Mesodermal cell (in vitro differentiated cells): ENCODE measurements at regions not wholly inside any gene's neighbourhood (a gene's known extent, or its start where the extent isn't known, plus 50 kb on each side); places are given as distances from the start of the nearest gene placed in this dataset.
"Not testable (repeated sequence)": the region's sequence is repeated elsewhere in the genome, so short reads cannot be mapped to it uniquely, and the experiment has no call there.

Source experiments
- H3K27ac ChIP-seq: 2 replicates; pipeline ENCODE4 v1.7.0; 2013; ENCODE audit warnings: mild to moderate bottlenecking, low read depth, low read length, moderate library complexity; ENCODE audit not compliant: severe bottlenecking
- H3K36me3 ChIP-seq: 2 replicates; pipeline ENCODE4 v1.7.1; 2013; ENCODE audit warnings: mild to moderate bottlenecking, low read length, moderate library complexity; ENCODE audit not compliant: control insufficient read depth, insufficient read depth
- H3K4me1 ChIP-seq: one replicate; pipeline ENCODE4 v1.7.1; 2013; ENCODE audit warnings: mild to moderate bottlenecking, low read length; ENCODE audit not compliant: insufficient read depth, control insufficient read depth, poor library complexity, severe bottlenecking
- H3K4me3 ChIP-seq: 2 replicates; pipeline ENCODE4 v1.7.0; 2013; ENCODE audit warnings: low read length, control low read depth, mild to moderate bottlenecking; ENCODE audit not compliant: insufficient read depth, poor library complexity, severe bottlenecking; ENCODE audit errors: extremely low read depth
- H3K9me3 ChIP-seq: 2 replicates; pipeline ENCODE4 v1.7.1; 2013; ENCODE audit warnings: mild to moderate bottlenecking, low read length, moderate library complexity; ENCODE audit not compliant: control insufficient read depth
- WGBS, 2 experiments: methylation state at CpG; one replicate each; pipeline ENCODE4 v1.1.5; 2013; ENCODE audit warnings: missing lambda C conversion rate in 2 of 2; ENCODE audit not compliant: insufficient coverage in 2 of 2; 5-methylcytosine and 5-hydroxymethylcytosine counted together

DNA sequence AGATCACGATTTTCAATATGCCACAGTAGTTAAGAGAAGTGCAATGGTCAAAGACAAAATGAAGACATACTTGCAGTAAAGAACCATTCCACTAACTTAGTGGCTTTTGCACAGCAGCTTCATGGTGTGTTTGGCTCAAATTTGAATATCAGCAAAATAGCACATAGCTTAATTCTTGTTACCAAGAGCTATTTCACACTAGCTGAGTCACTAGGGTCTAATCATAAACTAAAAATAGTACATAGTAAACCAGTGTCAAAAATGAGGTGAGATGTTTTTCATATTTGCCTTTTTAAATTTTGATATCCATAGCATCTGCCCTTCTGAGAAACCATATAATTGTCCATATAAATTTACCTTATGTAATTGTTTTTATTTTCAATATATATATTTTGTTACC, 325.0 kb upstream of the LUZP2 start:
- no peak overlapping the region for H3K4me3 ChIP-seq
- no peaks in the 10 kb centered on the region for H3K9me3 ChIP-seq
- no CpG with 5 or more reads among the region's 1 CpG for WGBS, 2 experiments
- H3K27ac ChIP-seq: no peak overlapping the region
- no peaks in the 10 kb centered on the region for H3K4me1 ChIP-seq
- H3K36me3 ChIP-seq: no peaks in the 10 kb centered on the region

DNA sequence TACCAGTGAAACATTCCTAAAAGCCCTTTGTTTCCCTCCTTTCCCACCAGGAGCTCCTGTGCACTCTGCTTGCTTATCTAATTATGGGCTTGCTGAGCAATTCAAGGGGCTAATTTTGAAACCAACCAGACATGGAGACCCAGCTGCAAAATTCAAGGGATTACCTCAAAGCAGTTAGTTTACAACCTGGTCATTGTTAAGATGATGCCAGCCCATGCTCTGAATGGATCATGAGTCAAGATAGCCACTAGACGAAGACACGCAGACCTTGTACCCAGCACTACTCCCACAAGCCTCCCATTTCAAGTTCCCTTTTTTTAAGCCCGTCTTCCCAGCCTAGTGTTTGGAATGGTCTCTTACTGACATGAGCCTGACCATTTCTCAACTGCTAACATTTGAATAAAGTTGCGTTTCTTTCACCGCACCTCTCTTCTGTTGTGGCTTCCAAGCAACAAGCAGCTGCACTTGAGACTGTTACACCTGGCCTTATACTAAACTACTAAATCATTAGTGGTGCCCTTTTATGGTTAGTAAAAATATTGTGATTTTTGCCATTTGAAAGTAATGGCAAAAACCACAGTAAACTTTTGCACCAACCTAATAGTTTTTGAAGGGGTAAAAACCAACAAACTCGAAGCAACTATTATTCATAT, 315.3 kb upstream of the LUZP2 start:
- no peaks in the 10 kb centered on the region for H3K9me3 ChIP-seq
- no peaks in the 10 kb centered on the region for H3K4me1 ChIP-seq
- no peaks in the 10 kb centered on the region for H3K36me3 ChIP-seq
- WGBS, 2 experiments: 95 to 100% methylated on average over 3 to 4 of the region's 6 CpGs
- H3K4me3 ChIP-seq: no peak overlapping the region
- H3K27ac ChIP-seq: no peak overlapping the region

DNA sequence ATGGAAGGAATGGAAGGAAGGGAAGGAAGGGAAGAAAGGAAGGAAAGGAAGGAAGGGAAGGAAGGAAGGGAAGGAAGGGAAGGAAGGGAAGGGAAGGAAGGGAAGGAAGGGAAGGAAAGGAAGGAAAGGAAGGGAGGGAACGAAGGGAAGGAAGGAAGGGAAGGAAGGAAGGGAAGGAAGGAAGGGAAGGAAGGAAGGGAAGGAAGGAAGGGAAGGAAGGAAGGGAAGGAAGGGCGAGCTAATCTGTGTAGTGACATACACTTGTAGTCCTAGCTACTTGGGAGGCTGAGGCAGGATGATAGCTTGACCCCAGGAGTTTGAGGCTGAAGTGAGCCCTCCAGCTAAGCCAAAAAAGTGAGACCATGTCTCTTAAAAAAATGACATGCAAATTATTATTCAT, 311.3 kb upstream of the LUZP2 start:
- not testable (repeated sequence) for H3K4me1 ChIP-seq, H3K27ac ChIP-seq, H3K9me3 ChIP-seq, H3K36me3 ChIP-seq, H3K4me3 ChIP-seq
- 80% methylated on average over 2 of the region's 2 CpGs; no CpG with 5 or more reads in 1 of the 2 experiments for WGBS, 2 experiments

DNA sequence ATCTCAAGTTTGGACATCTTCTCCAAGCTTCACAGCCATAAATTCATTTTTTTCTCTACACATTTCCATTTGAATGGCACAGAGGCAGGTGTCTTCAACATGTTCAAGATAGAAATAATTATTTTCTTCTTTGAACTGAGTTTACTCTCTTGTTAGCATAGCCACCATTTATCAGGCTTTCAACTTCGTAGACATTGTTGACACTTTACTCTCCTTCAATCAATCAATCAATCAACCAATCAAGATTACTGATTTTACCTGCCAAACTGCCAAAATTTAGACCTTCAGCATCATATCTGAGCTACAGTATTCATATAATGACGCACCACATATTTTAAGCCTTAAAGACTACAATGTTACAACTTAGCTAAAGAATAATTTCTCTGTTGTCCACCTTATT, 300.1 kb upstream of the LUZP2 start:
- H3K36me3 ChIP-seq: no peaks in the 10 kb centered on the region
- H3K9me3 ChIP-seq: no peaks in the 10 kb centered on the region
- H3K27ac ChIP-seq: no peak overlapping the region
- no peaks in the 10 kb centered on the region for H3K4me1 ChIP-seq
- no peak overlapping the region for H3K4me3 ChIP-seq
- 71 to 100% methylated on average over 1 of the region's 2 CpGs for WGBS, 2 experiments

DNA sequence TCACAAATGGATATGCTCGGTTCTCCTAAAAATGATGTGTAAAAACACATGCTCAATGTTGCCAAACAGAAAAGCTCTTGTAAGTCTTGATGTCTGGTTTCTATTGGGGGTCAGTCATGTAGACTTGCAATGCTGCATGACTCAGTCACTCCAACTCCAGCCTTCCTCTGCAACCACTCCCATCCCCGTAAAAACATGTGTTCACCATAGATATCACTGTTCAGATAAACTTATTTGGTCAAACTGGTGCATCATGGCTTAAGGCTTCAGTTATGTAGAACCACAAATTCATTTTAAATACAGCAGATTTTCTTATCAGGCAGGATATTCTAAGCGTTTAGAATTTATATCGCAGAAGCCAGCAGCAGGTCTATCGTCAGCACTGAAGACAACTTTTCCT, 298.4 kb upstream of the LUZP2 start:
- H3K4me3 ChIP-seq: no peak overlapping the region
- H3K4me1 ChIP-seq: no peaks in the 10 kb centered on the region
- WGBS, 2 experiments: 100% methylated on average over 2 to 4 of the region's 5 CpGs
- H3K27ac ChIP-seq: no peak overlapping the region
- no peaks in the 10 kb centered on the region for H3K36me3 ChIP-seq
- no peaks in the 10 kb centered on the region for H3K9me3 ChIP-seq

DNA sequence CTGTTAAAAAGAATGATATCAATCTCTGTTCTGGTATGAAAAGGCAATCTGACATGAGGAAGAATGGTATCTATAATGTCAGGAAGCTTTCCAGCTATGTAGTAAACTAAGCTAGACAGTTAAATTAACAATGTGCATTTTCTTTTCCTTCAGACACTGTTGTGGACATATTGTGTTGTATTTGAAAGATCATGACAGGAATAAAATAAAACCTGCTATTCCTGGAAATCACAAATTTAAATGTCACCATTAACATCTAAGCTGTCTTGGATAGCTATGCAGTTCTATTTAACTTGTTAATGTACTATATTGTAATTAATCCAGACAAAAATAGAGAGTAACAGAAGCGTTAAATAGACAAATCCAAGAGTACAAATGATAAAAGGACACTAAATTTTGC, 297.4 kb upstream of the LUZP2 start:
- no CpG with 5 or more reads among the region's 1 CpG for WGBS, 2 experiments
- Histone ChIP-seq H3K27ac (no peak overlapping the region), H3K4me3 (no peak overlapping the region), H3K4me1 (no peaks in the 10 kb centered on the region), H3K36me3 (no peaks in the 10 kb centered on the region), H3K9me3 (no peaks in the 10 kb centered on the region)

DNA sequence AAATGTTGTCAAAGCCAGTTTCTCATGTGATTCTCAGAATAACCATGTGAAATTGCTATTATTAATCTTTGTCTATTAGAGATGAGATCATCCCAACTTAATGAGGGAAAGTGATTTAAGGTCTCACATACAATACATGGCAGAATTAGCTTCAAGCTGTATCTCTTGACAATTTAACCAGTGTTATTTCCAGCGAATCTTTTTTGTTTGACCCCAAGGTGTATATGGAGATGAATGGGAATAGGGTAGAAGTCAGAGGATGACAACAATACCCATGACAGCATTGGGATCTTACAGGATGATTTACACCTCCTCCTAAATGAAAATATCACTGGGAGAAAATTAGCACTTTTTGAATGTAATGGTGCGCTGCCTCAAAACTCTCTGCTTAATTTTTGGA, 290.8 kb upstream of the LUZP2 start:
- WGBS, 2 experiments: no CpG with 5 or more reads among the region's 2 CpGs
- Histone ChIP-seq H3K4me1 (no peaks in the 10 kb centered on the region), H3K27ac (no peak overlapping the region), H3K4me3 (no peak overlapping the region), H3K9me3 (no peaks in the 10 kb centered on the region), H3K36me3 (no peaks in the 10 kb centered on the region)

DNA sequence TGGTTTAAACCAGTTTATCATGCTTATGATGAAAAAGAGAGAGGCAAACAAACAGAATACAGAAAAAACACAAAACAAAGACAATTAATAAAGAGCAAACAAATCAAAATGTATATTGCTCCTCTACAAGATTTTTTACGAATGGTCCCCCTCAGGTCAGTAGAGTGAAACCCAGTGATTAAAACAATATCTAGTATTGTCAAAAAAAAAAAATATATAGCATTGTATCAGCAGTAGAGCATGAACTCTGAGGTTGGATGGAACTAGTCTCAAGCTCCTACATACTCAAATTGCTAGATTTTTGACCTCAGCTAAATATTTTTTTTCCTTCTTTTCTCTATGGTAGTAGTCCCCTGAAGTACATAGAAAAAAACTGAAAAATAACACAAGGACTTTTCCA, 290.3 kb upstream of the LUZP2 start:
- no peak overlapping the region for H3K27ac ChIP-seq
- H3K36me3 ChIP-seq: no peaks in the 10 kb centered on the region
- no peak overlapping the region for H3K4me3 ChIP-seq
- no peaks in the 10 kb centered on the region for H3K9me3 ChIP-seq
- no CpG with 5 or more reads among the region's 1 CpG for WGBS, 2 experiments
- no peaks in the 10 kb centered on the region for H3K4me1 ChIP-seq

DNA sequence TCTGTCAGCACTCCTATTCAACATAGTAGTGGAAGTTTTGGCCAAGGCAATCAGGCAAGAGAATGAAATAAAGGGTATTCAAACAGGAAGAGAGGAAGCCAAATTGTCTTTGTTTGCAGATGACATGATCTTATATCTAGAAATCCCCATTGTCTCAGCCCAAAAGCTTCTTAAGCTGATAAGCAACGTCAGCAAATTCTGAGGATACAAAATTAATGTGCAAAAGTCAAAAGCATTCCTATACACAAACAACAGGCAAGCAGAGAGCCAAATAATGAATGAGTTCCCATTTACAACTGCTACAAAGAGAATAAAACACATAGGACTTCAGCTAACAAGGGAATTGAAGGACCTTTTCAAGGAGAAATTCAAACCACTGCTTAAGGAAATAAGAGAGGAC, 280.4 kb upstream of the LUZP2 start:
- 100% methylated on average over 1 of the region's 1 CpG for WGBS, 2 experiments
- Histone ChIP-seq H3K27ac (no peak overlapping the region), H3K9me3 (no peaks in the 10 kb centered on the region), H3K4me3 (no peak overlapping the region), H3K36me3 (no peaks in the 10 kb centered on the region), H3K4me1 (no peaks in the 10 kb centered on the region)

DNA sequence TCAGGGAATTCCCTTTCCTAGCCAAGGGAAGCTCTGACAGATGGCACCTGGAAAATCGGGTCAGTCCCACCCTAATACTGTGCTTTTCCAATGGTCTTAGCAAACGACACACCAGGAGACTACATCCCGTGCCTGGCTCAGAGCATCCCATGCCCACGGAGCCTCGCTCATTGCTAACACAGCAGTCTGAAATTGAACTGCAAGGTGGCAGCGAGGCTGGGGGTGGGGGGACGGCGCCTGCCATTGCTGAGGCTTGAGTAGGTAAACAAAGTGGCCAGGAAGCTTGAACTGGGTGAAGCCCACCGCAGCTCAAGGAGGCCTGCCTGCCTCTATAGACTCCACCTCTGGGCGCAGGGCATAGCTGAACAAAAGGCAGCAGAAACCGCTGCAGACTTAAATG, 279.5 kb upstream of the LUZP2 start:
- H3K4me3 ChIP-seq, H3K27ac ChIP-seq, H3K9me3 ChIP-seq, H3K4me1 ChIP-seq, H3K36me3 ChIP-seq: not testable (repeated sequence)
- WGBS, 2 experiments: 95 to 97% methylated on average over 8 of the region's 11 CpGs

DNA sequence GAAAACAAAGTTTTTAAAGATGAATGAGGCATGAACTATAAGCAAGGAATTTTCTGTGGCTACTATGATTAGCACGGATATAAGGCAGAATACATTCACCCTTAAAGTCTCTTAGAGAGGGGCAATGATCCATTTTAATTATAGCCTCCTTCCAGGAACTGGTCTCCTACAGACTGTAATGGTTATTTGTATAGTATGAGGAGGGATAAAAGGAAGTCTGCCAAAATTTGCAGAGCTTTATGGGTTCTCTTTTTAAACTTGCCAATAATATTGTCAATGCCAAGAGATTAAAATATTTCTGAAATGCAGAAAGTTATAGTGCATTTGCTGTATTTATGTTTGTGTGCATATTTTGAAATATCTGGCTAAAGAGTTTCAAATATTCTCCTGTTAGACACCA, 271.4 kb upstream of the LUZP2 start:
- H3K9me3 ChIP-seq: no peaks in the 10 kb centered on the region
- no peaks in the 10 kb centered on the region for H3K36me3 ChIP-seq
- no peak overlapping the region for H3K4me3 ChIP-seq
- no peaks in the 10 kb centered on the region for H3K4me1 ChIP-seq
- WGBS, 2 experiments: no CpG with 5 or more reads among the region's 1 CpG
- H3K27ac ChIP-seq: no peak overlapping the region
